ENCODE measurements at regions not wholly inside any gene's neighbourhood (a gene's known extent, or its start where the extent isn't known, plus 50 kb on each side); places are given as distances from the start of the nearest gene placed in this dataset.
"Not testable (repeated sequence)": the region's sequence is repeated elsewhere in the genome, so short reads cannot be mapped to it uniquely, and the experiment has no call there.

- FAIRE-seq: not testable (repeated sequence)
These were observed 127.9 kb downstream of the ARRDC4 start for GRCh38 chr15:98088307-98088945.

- FAIRE-seq: not testable (repeated sequence)
These were observed 128.8 kb downstream of the ARRDC4 start for GRCh38 chr15:98089352-98089751.

- not testable (repeated sequence) for FAIRE-seq
These were observed 137.5 kb downstream of the ARRDC4 start for GRCh38 chr15:98097986-98098385.

- FAIRE-seq: not testable (repeated sequence)
These were observed 140.1 kb downstream of the ARRDC4 start for GRCh38 chr15:98100606-98101005.

GRCh38 chr15:98103570-98103969 is 143.1 kb downstream of the ARRDC4 start:
- no peak for FAIRE-seq

GRCh38 chr15:98104386-98105151 is 144.1 kb downstream of the ARRDC4 start:
- not testable (repeated sequence) for FAIRE-seq

GRCh38 chr15:98106615-98107194 is 146.2 kb downstream of the ARRDC4 start:
- FAIRE-seq: not testable (repeated sequence)

- FAIRE-seq: no peak
These were observed 151.3 kb downstream of the ARRDC4 start for GRCh38 chr15:98111806-98112205.

- no peak for FAIRE-seq
These were observed 152.8 kb downstream of the ARRDC4 start for GRCh38 chr15:98113327-98113726.

- no peak for FAIRE-seq
These were observed 160.1 kb downstream of the ARRDC4 start for GRCh38 chr15:98120561-98120960.

- no peak for FAIRE-seq
These were observed 161.0 kb downstream of the ARRDC4 start for GRCh38 chr15:98121536-98121935.

- FAIRE-seq: no peak
These were observed 161.5 kb downstream of the ARRDC4 start for GRCh38 chr15:98121957-98122356.

- FAIRE-seq: no peak
These were observed 162.8 kb downstream of the ARRDC4 start for GRCh38 chr15:98123297-98123696.

- FAIRE-seq: no peak
These were observed 163.3 kb downstream of the ARRDC4 start for GRCh38 chr15:98123834-98124233.

- FAIRE-seq: no peak
These were observed 164.1 kb downstream of the ARRDC4 start for GRCh38 chr15:98124581-98124980.

GRCh38 chr15:98126326-98127085 is 166.0 kb downstream of the ARRDC4 start:
- no peak for FAIRE-seq

- FAIRE-seq: no peak
These were observed 167.1 kb downstream of the ARRDC4 start for GRCh38 chr15:98127586-98127985.

- no peak for FAIRE-seq
These were observed 171.4 kb downstream of the ARRDC4 start for GRCh38 chr15:98131924-98132323.

- no peak for FAIRE-seq
These were observed 174.4 kb downstream of the ARRDC4 start for GRCh38 chr15:98134905-98135304.

GRCh38 chr15:98138910-98139309 is 178.4 kb downstream of the ARRDC4 start:
- FAIRE-seq: no peak

GRCh38 chr15:98139337-98139736 is 178.8 kb downstream of the ARRDC4 start:
- no peak for FAIRE-seq

- no peak for FAIRE-seq
These were observed 182.1 kb downstream of the ARRDC4 start for GRCh38 chr15:98142572-98142971.

GRCh38 chr15:98143116-98143515 is 182.6 kb downstream of the ARRDC4 start:
- FAIRE-seq: no peak

Data from A204.1 (cell line).